Lower leg skin (tissue), 4 donors: ENCODE measurements at regions not wholly inside any gene's neighbourhood (a gene's known extent, or its start where the extent isn't known, plus 50 kb on each side); places are given as distances from the start of the nearest gene placed in this dataset.

Experiments used
- DNase-seq, 2 donors: peaks; one replicate each; pipeline ENCODE4 v3.0.0-alpha.2; 2019; ENCODE audit warnings: low spot score in 2 of 2
- H3K4me3 ChIP-seq: fragments of 200-600 bp; sonication (generic); 2 replicates; pipeline ENCODE4 v1.5.1; 2017; ENCODE audit warnings: mild to moderate bottlenecking, low read depth; ENCODE audit not compliant: poor library complexity, severe bottlenecking
- CTCF ChIP-seq, 3 donors: fragments of 450-650 bp; IDR thresholded peaks; one replicate each; pipeline ENCODE4 v1.5.1; 2016; ENCODE audit warnings: antibody characterized with exemption in 3 of 3, mild to moderate bottlenecking in 3 of 3, moderate library complexity in 2 of 3
- POLR2A ChIP-seq, 2 donors: fragments of 450-650 bp; IDR thresholded peaks; one replicate each; pipeline ENCODE4 v1.6.1; 2016 to 2017; ENCODE audit warnings: antibody characterized with exemption in 2 of 2, mild to moderate bottlenecking in 1 of 2, moderate library complexity in 1 of 2
- WGBS, 2 donors: methylation state at CpG; one replicate each; pipeline ENCODE4 v1.1.5; 2018; 5-methylcytosine and 5-hydroxymethylcytosine counted together
- intact Hi-C: fragments of 100-400 bp; cut with DNase I; formaldehyde crosslinking; loops from one replicate; pipeline ENCODE4 v1.15.0; 2023; ENCODE audit warnings: low total_unique reads

GRCh38 chr9:22354699-22355384 lies 91.8 kb upstream of the DMRTA1 start:
- H3K4me3 ChIP-seq = no peak overlapping the region
- intact Hi-C loops = no loop called here
- no peak for DNase-seq
- TF ChIP-seq POLR2A (IDR thresholded peaks at IDR 0.05) (no peak), CTCF (IDR thresholded peaks at IDR 0.05) (no peak)
- 85 to 92% methylated on average over 10 of the region's 13 CpGs for WGBS, 2 donors

GRCh38 chr9:22356985-22357384 lies 89.6 kb upstream of the DMRTA1 start:
- no peak for TF ChIP-seq POLR2A (IDR thresholded peaks at IDR 0.05)
- TF ChIP-seq CTCF (IDR thresholded peaks at IDR 0.05) = no peak
- H3K4me3 ChIP-seq = no peak overlapping the region
- WGBS, 2 donors = 71 to 77% methylated on average over 5 of the region's 5 CpGs
- DNase-seq = no peak
- intact Hi-C loops = no loop called here

GRCh38 chr9:22363421-22363887 lies 83.2 kb upstream of the DMRTA1 start:
- TF ChIP-seq CTCF (IDR thresholded peaks at IDR 0.05) (no peak), POLR2A (IDR thresholded peaks at IDR 0.05) (no peak)
- WGBS, 2 donors = 93 to 94% methylated on average over 17 to 26 of the region's 31 CpGs

GRCh38 chr9:22373636-22374035 lies 73.0 kb upstream of the DMRTA1 start:
- H3K4me3 ChIP-seq = no peak overlapping the region
- TF ChIP-seq CTCF (IDR thresholded peaks at IDR 0.05) = no peak
- no peak for TF ChIP-seq POLR2A (IDR thresholded peaks at IDR 0.05)
- intact Hi-C loops = no loop called here
- no peak for DNase-seq
- WGBS, 2 donors = 74 to 77% methylated on average over 2 of the region's 2 CpGs

More at GRCh38 chr9:22363421-22363887, 83.2 kb upstream of the DMRTA1 start:
- intact Hi-C loops = no loop called here
- no peak overlapping the region for H3K4me3 ChIP-seq
- no peak for DNase-seq

GRCh38 chr9:22374051-22374450 lies 72.6 kb upstream of the DMRTA1 start:
- TF ChIP-seq POLR2A (IDR thresholded peaks at IDR 0.05) = no peak
- no peak for TF ChIP-seq CTCF (IDR thresholded peaks at IDR 0.05)
- DNase-seq = no peak
- intact Hi-C loops = no loop called here
- no peak overlapping the region for H3K4me3 ChIP-seq
- WGBS, 2 donors = 45 to 47% methylated on average over 2 of the region's 2 CpGs

GRCh38 chr9:22379272-22379671 lies 67.4 kb upstream of the DMRTA1 start:
- no peak overlapping the region for H3K4me3 ChIP-seq
- DNase-seq = no peak
- TF ChIP-seq CTCF (IDR thresholded peaks at IDR 0.05) = no peak
- TF ChIP-seq POLR2A (IDR thresholded peaks at IDR 0.05) = no peak
- WGBS, 2 donors = 36 to 37% methylated on average over 5 of the region's 5 CpGs
- intact Hi-C loops = no loop called here
